Posterior cingulate gyrus (tissue), 11 donors: ENCODE measurements at regions not wholly inside any gene's neighbourhood (a gene's known extent, or its start where the extent isn't known, plus 50 kb on each side); places are given as distances from the start of the nearest gene placed in this dataset.
A peak's percentile ranks its signal among the peaks of the same experiment; 100 is the strongest.
"Not testable (repeated sequence)": the region's sequence is repeated elsewhere in the genome, so short reads cannot be mapped to it uniquely, and the experiment has no call there.

Source experiments
- DNase-seq, 10 donors: peaks; one replicate each; pipeline versions ENCODE4 v3.0.0 to v3.0.0-alpha.2; 2020 to 2021; ENCODE audit warnings: mixed read lengths in 3 of 10
- intact Hi-C: fragments of 100-400 bp; cut with DNase I; formaldehyde crosslinking; loops from one replicate; pipeline ENCODE4 v1.15.1; 2023

DNA sequence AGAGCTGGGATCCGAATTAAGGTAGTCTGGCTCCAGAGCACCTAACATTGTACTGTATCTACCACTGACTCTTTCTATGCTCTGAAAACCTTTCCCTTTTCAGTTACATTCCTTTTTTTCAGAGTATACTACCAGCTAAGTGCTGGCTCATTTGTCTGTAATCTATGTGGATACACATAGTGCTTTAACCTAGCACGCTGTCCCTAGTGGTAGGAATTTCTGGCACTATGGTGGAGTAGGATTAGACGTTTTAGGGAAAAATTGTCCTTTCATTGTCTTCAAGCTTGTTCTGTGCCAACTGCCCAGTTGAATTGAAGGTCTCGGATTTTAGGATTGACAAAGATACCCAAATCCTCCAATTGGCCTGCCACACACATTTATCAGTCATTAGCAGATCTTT, 259.1 kb upstream of the FERMT1 start:
- no peak for DNase-seq
- intact Hi-C loops = no loop called here

DNA sequence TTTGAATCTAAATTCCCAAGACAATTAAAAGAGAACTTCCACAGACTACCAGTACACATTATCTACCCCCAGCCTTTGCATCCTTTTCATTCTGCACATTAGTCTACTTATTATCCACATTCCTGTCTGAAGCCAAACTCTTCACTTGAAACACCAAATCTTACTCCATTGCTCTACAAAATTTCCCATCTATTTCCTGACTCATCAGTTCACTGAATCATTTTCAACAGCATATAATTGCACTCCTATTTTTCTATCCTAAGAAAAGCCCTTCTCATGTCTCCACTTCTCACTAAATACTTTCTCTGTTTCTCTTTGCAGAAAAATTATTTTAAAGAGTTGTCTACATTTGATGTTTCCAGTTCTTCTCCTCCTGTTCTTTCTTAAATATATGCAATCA, 239.4 kb upstream of the FERMT1 start:
- DNase-seq = no peak
- intact Hi-C loops = no loop called here

DNA sequence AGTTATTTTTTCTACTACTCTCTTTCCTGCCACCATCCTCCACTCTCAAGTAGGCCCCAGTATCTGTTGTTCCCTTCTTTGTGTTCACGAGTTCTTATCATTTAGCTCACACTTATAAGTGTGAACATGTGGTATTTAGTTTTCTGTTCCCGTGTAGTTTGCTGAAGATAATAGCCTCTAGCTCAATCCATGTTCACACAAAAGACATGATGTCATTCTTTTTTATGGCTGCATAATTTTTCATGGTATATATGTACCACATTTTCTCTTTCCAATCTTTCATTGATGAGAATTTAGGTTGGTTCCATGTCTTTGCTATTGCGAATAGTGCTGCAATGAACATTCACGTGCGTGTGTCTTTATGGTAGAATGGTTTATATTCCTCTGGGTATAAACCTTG, 237.9 kb upstream of the FERMT1 start:
- no peak for DNase-seq
- intact Hi-C loops = no loop called here

DNA sequence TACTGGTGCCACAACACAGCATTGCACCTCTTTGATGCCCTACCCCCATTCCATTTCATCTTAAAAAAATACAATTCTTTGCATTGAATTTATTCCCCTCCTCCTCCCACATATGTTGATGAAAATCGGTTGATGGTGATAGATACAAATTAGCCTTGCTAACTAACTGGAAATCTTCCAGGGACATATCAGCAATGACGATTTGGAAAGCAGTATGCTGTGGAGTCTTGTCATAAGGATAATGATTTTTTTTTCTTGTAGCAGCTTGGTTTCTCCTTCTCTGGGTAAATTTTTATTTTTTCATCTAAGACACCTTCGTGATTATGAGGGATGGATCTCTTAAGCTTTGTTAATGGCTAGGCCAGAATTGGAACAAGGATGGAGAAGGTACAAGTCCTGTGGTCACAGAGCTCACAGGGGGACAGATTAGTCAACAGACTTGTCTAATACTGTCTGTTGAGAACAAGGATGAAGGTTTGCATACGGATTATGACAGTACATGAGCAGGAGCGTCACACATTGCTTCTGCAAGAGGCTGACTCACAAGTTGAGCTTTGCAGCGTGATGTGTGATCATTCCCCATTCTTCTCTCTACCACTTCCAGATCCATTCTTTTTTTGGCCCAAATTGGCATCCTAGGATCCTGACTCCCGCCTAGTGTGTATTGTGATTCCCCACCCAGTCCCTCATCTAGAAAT, 233.1 kb upstream of the FERMT1 start:
- intact Hi-C loops = no loop called here
- DNase-seq = no peak

DNA sequence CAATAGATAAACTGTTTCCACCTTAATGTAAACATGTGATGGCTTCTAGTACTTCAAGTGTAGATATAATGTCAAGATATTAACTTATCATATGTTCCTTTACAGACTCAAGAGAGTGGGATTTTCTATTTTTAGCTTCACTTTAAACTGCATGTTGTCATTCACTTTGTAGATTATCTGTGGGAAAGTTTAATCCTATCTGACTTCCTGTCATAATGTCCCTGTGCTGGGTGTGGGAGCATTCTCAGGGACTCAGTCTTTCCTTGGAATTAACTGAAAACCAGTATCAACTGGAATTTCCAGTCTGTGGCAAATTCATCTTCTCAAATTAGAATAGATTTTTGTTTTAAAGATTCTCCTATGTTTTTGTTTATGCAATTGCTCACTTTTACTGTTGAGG, 226.1 kb upstream of the FERMT1 start:
- intact Hi-C loops = no loop called here
- no peak for DNase-seq

DNA sequence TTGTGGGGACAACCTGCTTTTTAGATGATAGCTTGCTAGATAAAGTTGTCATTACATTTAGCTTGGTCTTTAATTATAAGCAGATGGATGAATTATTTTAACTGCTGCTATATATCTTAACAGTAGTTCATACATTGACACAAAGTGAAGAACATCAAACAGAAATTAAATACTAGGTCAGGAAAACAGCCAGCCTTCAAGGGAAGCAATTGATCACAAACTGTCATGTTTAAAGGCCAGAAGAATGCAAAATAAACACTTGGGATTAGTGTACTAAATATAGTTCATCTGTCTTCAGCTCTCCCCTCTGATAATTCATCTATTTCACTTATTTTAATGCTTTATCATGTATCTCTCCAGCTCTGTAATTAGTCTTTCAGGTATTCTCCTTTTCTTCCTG, 225.1 kb upstream of the FERMT1 start:
- intact Hi-C loops = no loop called here
- no peak for DNase-seq

DNA sequence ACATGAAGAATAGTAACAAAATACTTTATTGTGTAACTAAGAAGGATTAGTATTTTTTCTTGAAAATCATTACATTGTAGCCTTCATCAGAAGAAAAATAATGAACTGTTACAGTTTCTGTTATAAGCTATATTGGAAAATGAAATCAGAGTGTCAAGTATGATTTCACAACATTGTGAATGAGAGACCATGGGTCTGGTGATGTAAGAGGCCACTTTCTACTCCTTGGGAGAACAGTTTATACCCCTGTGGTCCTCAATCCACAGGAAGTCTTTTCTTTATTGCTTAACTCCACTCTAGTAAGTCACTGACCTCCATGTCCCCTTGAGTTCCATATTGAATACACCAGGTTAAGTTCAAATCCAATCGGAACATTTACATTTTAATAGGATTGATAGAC, 218.7 kb upstream of the FERMT1 start:
- DNase-seq = no peak
- intact Hi-C loops = no loop called here

DNA sequence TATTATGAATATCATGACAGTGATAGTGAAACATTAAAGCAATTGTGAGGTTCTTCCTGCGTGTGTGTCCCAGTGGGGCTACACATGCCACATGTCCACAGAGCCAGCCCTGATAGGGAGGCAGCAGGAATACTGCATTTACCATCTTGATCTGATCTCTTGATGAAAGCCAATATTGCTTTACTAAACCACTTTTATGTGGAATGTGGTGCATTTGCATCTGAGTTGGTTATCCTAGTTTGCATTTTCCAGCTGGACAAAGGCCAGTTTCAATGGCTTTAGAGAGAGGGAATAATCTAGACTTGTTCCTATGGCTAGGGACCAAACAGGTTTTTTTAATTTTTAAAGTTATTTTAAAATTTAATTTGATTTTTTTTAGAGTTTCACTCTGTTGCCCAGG, 216.3 kb upstream of the FERMT1 start:
- intact Hi-C loops = no loop called here
- DNase-seq = no peak

DNA sequence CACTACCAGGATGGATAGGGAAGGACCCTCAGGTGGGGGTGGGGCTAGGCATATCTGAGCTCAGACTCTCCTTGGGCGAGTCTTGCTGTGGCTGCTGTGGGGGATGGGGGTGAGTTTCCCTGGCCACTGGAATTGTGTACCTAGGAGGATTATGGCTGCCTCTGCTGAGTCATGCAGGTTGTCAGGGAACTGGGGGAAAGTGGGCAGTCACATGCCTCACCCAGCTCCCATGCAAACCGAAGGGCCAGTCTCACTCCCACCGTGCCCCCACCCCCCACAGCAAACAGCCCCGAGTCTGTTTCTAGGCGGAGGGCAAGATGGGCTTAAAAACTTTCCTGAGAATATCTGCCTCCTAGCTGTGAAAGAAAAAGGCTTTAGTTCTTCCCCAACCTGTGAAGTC, 210.3 kb upstream of the FERMT1 start:
- intact Hi-C loops = no loop called here
- no peak for DNase-seq

DNA sequence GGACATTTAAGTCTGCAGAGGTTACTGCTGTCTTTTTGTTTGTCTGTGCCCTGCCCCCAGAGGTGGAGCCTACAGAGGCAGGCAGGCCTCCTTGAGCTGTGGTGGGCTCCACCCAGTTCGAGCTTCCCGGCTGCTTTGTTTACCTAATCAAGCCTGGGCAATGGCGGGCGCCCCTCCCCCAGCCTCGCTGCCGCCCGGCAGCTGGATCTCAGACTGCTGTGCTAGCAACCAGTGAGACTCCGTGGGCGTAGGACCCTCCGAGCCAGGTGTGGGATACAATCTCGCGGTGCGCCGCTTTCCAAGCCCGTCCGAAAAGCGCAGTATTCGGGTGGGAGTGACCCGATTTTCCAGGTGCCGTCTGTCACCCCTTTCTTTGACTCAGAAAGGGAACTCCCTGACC, 198.4 kb upstream of the FERMT1 start:
- DNase-seq, intact Hi-C loops: not testable (repeated sequence)

DNA sequence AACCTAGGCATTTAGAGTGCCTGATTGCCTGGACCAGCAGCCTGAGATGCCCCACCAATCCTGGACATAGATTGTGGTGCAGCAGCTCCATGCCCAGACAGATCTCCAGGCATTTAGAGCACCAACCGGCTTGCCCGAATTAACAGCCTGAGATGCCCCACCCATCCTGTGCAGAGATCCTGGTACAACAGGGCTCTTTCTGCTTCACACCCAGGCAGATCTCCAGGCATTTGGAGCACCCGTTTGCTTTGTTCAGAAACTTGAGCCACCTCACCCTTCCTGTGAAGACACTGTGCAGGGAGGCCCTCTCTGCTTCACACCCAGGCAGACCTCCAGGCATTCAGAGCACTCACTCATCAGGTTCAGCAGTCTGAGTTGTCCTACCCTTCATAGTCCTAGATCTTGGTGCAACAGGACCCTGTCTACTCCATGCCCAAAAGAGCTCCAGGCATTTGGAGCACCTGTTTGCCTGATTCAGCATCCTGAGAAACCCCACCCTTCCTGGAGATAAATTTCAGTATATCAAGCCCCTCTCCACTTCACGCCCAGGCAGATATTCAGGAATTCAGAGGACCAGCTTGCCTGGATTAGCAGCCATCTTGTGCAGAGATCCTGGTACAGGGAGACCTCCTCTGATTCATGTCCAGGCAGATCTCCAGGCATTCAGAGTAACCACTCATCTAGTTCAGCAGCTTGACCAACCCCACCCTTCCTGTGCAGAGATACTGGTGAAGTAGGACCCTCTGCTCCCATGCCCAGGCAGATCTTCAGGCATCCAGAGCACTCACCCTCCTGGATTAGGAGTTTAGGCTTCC, 189.2 kb upstream of the FERMT1 start:
- peak in 1 of 10 donors; percentile 55 for DNase-seq
- intact Hi-C loops = no loop called here

DNA sequence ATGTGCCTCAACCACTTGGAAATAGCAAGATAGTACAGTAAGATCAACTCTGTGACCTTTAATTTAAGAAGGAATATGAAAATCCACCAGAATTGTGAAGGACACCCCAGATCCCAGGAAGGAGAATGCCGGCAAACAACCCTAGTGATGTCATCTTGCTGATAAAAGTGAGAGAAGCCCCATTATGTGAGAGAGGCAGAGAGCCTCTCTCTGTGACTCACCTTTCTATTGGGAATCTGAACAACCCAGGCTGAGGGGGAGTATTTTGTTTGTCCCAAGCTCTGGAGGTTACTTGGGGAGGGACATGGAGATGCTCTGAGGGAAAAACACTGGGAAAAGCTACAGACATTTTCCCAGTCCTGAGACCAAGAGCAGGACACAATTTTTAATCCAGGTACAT, 188.3 kb upstream of the FERMT1 start:
- intact Hi-C loops = no loop called here

DNA sequence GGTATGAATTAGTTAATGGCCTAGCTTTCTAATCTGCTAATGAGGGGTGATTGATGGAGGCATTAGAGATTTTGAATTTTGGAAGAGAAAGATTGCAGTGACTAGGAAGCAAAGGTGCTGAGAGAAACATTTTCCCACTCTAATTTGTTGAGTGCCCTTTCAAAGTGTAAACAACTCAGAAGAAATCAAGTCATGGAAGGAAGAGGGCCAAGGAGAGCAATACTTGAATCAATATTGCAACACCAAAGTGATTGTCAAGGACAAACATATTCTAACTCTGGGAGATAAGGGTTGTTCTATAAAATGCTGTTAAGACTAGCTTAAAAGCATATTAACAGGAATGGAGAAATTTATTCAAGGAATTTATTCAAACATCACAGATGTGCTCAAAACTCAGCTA, 182.7 kb upstream of the FERMT1 start:
- DNase-seq = no peak
- intact Hi-C loops = no loop called here

More for the DNA sequence above, 188.3 kb upstream of the FERMT1 start:
- DNase-seq = no peak

DNA sequence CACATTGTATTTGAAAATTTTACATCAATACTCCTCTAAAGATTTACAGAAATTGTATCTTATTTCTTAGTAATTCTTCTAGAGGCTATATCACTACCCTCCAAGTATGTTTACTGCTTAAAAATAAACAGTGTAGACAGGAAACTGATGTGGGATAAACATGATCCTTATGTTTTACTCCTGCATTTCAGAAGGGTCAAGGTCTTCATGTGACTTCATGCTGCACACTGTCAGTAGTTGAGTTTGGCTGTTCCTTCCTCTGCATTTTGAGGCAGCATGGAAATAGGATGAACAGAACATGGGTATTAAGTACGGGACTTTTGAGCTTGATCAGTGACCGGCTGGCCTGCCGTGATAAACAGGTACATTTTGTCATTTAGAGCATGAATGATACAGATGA, 179.2 kb upstream of the FERMT1 start:
- DNase-seq = no peak
- intact Hi-C loops = no loop called here

DNA sequence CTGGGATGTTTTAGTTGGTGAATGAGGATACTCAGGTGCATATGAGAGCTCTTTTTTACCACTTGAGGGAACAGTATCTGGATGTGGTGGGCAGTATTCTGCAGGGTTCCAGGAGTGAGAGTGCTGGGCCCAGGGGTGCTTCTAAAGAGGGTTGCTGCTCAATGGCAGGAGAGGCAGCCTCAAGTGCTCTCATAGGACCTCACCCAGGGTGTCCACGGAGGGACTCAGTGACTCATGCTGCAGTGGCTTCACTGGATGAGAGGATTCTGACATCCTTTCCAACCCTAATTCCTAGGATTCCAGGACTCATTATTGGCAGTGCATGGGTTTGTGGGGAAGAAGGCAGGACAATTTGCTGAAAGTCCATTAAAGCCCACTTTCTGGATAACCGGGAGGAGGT, 176.6 kb upstream of the FERMT1 start:
- no peak for DNase-seq
- intact Hi-C loops = no loop called here

DNA sequence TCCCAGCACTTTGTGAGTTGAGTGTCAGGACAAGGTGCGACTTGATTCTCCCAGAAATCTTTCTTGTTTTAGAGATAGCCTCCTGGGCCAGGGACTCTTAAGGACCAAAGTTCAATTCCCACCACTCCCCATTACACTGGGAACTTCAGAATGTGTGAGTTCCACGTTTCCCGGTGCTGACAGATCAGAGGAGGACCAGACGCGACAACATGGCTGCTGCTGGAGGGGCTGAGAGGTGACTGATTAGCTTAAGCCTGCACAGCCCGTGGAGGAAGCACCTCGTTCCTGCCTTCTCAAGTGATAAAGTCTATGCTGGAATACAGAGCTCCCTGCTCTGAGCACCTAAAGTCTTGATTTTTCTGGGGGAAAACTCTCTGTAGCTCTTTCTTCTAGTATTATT, 175.2 kb upstream of the FERMT1 start:
- intact Hi-C loops = no loop called here
- DNase-seq = peak in 1 of 10 donors; percentile 53

DNA sequence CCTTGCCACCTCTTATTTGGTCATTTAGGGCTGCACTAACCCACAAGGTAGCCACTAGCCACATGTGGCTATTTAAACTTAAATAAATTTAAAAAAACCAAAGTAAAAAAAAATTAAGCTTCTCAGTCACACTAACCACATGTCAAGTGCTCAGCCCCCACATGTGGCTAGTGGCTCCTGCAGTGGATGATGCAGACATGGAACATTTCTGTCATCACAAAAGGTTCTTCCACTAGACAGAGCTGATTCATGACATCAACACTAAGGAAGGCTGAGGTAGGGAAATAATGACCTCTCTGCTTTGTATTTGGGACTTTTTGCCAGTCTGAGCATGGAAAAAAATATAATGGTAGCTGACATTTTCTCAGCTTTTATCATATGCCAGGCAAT, 173.0 kb upstream of the FERMT1 start:
- intact Hi-C loops = no loop called here
- DNase-seq = no peak

DNA sequence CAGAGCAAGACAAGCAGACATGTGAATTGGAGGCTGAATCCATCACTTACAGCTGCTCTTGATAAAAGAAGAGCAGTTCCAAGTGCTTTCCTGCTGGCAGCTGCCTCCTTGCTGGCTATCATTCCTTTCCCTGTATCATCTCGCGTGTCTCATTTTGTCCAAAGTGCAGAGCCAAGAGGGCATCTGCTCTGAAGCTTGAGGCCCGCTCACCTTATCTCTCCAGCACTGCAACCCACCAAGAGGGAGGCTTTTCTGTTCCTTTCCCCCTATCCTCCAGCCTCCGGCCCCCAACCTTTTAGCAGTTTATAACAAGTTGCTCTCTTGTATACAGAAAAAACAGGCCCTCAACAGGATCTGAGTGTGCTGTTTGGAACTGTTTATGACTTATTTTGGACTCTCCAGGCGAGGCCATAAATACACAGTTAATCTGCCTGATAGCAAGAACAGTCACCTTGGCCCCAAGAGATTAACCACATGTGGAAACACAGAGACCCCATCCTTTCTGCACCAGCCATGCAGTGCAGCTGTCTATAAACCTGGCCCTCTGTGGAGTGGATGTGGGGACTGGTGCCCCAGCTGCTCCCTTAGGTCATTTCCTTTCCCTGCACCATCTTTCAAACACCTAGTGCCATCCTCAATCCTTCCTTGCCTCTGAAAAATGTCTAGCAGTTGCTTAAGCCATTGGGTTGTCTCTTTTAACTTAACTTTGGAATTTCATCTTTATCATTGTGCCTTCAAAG, 172.5 kb upstream of the FERMT1 start:
- DNase-seq = no peak
- intact Hi-C loops = no loop called here

DNA sequence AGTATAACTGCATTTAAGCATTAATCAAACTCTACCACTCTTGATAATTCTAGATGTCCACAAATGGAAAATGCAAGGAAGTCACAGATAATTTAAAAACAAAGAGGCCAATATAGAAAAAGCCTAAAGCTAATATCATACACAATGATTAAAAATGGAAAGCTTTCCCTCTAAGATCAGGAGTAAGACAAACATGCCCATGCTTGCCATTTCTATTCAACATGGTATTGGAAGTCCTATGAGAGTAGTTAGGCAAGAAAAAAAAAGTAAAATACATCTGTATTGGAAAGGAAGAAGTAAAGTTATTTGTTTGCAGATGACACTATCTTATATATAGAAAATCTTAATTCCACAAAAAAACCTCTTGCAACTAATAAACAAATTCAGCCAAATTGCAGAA, 164.6 kb upstream of the FERMT1 start:
- no peak for DNase-seq
- intact Hi-C loops = no loop called here

DNA sequence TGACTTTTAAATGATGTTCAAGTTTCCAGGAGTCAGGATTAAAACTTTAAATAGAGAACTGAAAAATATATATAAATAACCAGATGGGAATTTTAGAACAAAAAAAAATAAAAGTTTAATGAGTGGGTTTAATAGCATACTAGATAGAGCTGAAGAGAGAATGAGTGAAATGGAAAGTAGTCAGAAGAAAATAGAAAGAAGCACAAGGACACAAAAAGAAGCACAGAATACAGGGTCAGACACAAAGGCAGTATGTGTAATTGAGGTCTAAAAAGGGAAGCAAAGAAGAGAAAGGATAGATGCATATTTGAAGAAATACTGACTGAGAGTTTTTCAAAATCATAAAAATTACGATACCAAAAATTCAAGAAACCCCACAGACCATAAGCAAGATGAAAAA, 159.8 kb upstream of the FERMT1 start:
- no peak for DNase-seq
- intact Hi-C loops = no loop called here

DNA sequence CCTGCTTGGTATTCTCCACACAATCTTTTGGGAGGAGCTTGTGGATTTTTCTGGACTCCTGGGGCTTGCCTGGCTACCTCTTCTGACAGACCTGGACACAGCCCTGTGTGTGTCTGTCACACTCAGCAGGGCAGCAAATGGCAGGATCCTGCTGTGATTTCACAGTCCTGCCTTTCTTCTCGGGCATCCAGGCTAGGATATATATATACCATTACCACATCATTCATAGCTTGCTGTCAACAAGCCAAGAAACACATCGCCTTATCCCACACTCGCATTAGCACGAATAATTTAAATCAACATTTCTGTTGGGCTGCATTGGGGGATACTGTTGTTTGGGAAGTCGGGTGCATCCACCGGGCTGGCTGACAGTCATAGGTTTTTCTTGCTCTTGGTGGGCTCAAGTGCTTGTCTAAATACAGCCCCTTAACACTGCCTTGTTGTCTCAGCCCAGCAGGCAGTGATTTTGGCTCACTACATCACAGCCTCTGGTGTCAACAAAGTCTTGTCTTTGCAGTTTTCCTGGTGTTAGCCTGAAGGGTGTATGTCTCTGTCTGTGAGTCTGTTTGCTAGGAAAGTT, 154.9 kb upstream of the FERMT1 start:
- intact Hi-C loops = no loop called here
- no peak for DNase-seq
